ENCODE measurements at regions not wholly inside any gene's neighbourhood (a gene's known extent, or its start where the extent isn't known, plus 50 kb on each side); places are given as distances from the start of the nearest gene placed in this dataset.
"Not testable (repeated sequence)": the region's sequence is repeated elsewhere in the genome, so short reads cannot be mapped to it uniquely, and the experiment has no call there.

DNA sequence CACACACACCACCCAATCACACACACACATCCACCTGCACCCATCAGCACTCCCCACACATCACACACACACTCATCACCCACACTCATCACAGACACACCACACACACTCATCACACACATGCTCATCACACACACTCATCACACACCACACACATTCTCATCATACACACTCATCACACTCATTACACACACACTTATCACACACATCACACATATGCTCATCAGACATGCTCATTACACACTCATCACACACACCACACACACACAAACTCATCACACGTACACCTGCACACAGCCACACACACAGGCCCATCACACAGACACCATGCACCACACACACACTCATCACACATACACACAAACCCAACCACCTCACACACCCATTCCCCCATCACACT, 107.5 kb upstream of the C14orf180 start:
- no peak for DNase-seq

DNA sequence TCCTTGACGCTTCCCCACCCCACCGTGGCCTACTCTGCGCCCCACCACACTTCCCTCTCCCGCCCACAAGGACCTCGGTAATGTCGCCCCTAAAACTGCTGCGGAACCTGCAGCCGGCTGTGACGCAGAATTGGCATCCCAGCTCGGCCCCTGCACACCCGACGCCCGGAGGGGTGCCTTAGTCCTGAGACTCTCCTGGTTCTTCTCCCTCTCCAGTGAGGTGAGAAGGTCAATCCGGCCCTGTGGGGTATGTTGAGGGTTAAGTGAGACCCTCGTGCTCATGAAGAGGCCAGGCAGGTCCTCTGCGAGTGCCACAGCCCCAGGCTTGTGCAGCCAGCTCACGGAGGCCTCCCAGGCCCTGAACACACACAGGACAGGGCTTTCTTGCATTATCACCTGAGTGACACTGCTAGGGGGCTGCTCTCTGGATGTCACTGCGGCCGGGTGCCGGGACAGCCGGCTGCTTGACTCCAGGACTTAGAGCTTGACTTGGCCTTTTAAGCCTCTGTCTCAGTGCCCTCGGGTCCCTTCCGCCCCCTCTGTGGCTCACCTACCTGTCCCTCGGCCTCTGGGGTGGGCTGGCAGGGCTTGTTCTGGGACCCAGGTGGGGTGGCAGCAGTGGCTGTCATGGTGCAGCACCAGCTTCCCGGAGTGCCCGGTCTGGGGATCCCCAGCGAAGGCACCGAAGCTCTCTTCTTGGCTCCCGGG, 106.9 kb upstream of the C14orf180 start:
- no peak for DNase-seq

DNA sequence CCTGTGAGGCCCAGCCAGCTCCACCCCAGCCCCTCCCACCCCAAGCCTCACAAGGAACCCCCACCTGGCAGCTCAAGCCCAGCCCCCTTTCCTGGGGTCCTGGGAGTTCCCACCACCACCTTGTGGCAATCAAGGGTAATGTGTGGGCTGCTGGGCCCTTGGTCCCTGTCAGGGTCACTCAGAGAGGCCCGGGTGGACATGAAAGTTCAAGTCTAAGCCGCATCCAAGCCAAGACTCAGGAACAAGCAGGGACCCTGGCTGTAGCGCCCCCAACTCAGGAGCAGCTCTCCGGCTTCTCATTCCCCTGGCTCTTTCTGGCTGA, 106.4 kb upstream of the C14orf180 start:
- DNase-seq: no peak

DNA sequence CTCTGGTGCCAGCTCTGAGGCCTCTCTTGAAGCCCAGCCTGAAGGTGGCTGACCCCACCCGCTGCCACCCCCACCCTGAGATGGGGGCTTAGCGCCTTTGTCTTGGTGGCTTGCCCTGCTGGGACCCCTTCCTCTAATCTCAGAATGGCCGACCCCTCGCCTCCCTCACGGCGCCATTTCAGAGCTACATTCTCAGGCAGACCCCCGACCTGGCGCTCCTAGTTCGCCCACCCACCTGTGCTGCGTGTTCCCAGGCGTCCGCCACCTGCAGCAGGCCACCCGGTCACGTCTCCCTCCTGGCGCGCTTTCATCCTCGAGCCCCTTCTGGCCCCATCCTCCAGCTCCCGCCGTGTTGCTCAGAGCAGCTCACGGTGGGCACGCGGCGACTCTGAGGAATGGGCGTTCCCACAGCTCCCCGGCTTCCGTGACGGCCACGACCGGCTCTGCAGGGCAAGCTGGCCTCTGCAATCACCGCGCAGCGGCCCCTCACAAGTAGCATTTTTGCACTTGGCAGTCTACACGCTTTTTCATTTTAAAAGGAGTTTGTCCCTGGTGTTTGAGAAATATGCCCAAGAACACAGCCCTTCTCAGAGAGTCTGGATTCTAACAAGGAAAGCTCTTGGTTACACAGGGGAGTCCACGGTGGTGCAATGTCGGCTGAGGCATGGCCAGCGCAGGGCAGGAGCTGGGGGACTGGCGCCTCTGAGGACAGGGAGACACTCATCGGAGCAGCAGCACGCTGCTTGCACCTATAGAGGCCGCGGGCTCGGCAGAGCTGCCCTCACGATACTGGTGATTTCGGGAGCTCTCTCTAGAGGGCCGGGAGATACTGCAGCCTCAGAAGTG, 105.7 kb upstream of the C14orf180 start:
- DNase-seq: no peak

DNA sequence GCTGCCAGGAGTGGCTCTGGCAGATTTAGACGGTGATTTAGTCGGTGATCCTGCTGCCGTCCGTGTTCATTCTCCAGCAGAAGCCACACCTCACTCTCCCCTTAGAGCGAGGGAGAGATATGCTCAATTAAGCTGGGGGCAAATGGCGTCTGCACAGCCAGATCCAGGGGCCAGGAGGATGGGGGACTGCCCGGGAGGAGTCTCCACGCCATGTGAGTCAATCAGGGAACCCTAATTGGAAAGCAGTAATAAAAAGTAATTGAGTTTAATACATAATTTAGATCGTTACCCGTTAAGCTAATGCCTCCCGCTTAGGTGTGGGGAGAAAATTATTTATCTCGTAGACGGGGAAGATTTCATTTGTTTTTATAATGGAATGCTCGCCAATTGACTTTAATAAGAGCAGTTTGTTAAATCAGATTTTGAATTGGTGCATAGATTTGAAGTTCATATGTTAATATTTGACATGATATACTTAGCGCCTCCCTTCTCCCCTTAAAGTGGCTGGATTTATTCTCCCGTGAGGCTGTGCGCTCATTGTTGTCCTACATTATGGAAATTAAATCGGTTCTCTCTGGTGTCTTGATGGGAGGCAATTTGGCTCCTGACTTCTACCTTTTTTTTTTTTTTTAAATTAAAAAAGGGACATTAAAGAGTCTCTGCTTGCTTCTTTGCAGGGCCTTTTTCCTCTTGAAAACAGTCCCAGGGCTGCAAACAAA, 104.9 kb upstream of the C14orf180 start:
- DNase-seq: no peak

DNA sequence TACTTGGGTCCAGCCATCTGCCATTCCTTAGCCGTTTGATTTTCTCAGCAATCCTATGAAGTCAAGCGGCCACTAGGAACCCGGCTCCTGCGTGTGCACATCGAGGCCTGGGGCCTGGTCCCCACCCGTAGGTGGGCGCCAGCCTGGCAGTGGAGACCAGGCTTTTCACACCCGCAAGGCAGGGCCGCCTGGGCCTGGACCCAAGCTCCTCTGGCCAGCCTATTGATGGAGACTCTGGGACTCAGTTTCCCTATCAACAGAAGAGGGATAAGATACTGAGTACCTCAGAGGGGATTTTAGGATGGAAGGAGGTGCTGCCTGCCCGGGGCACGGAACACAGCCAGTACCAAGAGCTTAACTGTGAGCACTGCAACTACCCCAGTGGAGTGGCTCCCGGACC, 104.3 kb upstream of the C14orf180 start:
- no peak for DNase-seq

DNA sequence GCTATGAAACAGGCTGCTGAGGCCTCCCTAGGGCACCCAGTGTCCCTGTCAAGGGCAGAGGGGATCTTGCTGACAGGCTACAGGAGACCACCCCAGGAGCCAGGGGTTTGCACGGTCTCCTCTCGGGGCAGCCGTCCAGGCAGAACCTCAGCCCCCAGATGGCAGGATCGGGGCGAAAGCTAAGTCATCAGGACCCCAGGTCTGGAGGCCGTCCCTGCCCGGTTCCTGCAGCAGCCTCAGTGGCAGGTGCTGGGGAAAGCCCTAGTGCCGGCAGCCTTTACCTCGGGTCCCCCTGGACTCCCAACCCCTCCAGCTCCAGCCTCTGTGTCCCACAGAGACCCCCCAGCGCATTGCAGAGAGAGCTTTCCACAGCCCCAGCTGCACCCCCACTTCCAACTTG, 103.8 kb upstream of the C14orf180 start:
- no peak for DNase-seq

DNA sequence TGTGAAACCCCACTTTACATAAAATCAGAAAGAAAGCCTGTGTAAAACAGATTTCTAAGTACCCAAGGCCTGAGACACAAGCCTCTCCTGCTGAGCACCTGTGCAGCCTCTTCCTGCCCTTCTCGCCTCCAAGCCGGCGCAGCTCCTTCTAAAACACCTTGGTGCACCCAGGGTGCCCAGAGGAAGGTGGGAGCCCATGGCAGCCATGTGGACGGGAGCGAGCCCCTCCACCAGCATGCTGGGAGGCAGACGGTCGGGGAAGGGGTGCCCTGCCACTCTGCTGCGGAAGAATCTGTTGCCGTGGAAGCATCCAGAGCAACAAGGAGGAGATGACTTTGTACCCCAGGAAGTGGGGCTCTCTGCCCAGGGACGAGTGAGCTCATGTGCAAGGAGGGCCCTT, 103.1 kb upstream of the C14orf180 start:
- no peak for DNase-seq

DNA sequence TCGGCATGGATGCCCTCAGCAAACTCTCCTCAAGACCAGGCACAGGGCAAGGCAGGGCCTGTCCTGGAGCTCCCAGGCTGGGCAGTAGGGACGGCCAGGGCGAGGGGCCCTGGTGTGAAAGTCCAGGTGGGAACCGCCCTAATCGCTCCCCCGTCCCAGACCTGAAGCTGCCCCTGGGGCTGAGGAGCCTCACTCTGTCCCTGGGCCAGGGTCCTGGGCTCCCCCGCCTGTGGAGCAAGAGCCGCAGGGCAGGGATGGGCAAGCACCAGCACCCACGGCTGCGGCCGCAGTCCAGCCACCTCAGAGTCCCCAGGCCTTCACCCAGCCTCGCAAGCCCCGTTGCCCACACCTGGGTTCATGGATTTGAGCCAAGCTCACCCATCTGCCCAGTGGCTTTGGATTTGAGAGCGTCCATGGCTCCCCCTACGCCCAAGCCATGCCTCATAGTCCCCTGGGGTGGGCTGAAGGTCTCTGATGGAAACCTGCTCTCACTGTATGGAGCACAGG, 102.4 kb upstream of the C14orf180 start:
- no peak for DNase-seq

DNA sequence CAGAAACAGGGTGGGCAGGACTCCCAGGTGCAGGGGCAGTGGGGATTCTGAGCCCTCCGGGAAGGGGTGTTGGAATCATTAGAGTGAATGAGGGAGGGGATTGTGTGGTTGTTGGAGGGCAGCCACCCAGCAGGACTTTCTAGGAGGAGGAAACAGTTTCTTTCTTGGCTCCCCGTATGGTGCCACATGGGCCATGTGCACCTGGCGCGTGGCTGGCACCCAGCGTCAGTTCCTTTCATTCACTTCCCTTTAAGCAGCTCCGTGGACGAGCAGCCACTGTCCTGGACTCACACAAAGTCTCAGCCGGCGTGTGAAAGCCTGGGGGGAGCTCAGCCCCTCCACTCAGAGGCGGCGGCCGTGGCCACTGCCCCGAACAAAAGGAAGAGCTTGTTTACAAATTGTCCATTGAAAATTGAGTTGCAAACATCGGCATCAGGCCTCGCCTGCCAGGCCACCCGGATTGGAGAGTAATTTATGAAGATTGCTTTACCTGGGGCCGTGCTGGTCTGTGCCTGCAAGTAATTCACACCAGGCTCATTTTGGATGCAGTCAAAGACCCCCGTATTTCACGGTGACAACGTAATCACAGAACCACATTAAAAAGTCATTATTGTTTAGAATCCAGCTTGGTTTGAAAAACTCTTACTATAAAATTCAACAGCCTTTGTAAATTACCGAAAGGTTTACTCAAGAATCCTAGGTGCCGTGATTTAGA, 101.7 kb upstream of the C14orf180 start:
- DNase-seq: peak; percentile 3

DNA sequence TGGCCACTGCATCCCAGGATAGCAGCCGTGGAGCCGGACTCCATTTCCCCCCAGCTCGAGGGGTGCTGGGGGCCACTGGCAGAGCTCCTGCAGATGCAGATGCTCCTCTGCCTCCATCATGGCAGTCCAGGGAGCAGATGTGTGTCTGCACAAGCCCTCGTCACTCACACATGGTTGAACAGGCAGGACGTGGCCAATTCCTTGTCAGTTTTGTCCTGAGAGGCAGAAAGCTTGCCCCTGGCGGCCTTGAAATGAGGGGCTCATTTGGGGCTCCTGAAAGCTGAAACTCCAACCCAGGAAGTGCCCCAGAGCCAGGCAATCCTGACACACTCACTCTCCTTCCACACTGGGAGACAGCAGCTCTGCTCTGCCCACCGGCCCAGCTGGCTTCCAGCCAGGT, 100.9 kb upstream of the C14orf180 start:
- DNase-seq: no peak

DNA sequence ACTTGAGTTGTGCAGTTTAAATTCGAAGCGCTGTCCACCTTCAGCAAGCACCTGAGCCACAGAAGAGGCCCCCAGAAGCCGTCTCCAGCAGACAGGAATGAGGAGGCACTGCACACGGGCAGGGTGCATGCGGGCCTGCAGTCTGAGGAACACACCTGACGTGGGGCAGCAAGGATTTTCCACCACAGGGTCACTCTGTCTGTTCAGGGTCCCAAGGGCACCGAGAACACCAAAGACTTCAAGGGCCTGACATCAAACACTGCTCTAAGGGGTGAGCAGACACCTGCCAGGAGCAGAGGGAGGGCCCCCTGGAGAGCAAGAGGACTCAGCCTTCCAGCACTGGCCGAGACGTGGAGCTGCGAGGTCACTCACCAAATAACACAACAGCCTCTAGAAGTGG, 99.7 kb upstream of the C14orf180 start:
- no peak for DNase-seq

DNA sequence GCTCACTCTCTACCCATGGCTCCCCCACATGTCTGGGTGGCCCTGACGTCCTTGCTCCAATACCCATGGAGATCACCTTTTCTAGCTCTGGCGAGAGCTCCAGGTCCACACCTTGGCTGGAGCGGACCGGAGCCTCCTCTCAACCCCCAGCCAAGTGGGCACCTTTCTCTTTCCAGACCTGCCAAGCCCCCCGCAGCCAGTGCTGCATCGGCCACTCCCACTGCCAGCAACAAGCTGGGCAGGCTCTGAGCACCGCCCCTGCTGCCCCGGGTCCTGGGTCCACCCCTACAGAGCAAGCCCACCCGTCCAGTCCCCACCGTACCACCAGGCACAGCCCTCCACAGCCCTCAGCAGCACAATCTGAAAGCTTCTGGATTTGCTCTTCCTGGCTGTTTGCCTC, 98.2 kb upstream of the C14orf180 start:
- no peak for DNase-seq

DNA sequence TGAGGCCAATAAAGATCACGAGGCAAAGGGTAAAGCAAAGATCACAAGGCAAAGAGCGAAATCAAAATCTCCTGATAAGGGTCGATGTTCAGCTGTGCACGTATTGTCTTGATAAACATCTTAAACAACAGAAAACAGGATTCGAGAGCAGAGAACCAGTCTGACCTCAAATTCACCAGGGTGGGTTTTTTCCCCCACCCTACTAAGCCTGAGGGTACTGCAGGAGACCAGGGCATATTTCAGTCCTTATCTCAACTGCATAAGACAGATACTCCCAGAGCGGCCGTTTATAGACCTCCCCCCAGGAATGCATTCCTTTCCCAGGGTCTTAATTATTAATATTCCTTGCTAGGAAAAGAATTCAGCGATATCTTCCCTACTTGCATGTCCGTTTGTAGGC, 97.5 kb upstream of the C14orf180 start:
- not testable (repeated sequence) for DNase-seq

DNA sequence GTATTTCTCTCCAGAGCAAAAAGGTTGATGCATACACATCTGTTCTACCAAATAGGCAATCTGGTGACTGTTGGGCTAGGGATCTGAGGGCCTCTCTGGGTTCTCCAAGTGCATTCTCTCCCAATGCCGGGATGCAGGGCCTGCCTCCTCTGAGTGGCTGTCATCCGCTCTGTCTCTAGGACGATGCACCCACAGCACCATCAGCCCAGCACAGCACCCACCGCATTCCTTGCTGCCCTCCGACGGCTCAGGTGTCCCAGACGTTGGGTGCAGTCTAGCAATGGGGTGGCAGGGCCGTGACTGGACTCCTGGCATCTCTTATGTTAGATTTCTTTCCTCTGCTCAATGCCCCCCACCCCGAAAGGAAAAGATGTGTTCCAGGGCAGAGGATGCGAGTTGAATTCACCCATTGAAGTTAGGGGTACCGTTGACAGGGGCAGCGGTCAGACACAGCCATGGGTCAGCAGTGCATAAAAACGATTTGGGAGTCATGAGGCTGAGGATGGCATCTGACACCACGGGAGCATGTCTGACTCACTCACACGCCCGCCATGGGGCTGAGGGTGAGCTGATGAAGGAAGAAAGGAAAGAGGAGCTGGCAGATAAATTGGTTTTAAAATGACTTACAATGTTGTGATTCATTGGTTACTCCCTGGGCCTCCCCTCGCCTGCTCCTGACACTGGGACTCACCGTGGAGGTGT, 93.2 kb upstream of the C14orf180 start:
- DNase-seq: no peak

DNA sequence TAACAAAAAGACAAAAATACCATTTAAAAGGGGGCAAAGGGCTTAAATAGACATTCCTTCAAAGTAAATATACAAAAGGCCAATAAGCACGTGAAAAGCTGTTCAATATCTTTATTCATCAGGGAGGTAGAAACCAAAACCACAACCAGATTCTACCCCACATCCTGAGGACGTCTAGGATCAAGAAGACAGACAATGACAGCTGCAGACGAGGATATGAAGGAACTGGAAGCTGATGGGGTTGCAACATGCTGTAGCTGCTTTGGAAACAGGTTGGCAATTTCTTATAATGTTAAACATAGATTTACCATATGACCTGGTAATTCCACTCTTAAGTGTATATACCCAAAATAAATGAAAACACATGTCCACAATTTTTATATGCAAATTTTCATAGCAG, 85.1 kb upstream of the C14orf180 start:
- no peak for DNase-seq

DNA sequence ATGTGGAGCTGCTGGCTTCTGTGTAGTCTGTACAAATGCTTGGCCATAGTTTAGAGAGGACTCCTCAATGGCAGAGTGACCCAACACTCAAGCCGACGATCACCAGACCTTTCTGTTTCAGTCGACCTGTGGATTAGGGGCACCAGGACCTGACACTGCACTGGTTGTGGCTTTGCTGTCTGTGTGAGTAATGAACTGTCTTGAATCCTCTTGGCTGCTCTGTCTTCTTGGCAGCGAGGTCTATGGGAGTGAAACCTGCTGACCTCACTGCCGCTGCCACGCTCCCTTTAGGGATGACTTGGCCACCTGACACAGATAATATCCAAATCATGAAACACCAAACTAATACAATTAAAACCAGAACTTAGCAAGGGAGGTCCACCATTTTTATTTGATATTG, 83.5 kb upstream of the C14orf180 start:
- no peak for DNase-seq

DNA sequence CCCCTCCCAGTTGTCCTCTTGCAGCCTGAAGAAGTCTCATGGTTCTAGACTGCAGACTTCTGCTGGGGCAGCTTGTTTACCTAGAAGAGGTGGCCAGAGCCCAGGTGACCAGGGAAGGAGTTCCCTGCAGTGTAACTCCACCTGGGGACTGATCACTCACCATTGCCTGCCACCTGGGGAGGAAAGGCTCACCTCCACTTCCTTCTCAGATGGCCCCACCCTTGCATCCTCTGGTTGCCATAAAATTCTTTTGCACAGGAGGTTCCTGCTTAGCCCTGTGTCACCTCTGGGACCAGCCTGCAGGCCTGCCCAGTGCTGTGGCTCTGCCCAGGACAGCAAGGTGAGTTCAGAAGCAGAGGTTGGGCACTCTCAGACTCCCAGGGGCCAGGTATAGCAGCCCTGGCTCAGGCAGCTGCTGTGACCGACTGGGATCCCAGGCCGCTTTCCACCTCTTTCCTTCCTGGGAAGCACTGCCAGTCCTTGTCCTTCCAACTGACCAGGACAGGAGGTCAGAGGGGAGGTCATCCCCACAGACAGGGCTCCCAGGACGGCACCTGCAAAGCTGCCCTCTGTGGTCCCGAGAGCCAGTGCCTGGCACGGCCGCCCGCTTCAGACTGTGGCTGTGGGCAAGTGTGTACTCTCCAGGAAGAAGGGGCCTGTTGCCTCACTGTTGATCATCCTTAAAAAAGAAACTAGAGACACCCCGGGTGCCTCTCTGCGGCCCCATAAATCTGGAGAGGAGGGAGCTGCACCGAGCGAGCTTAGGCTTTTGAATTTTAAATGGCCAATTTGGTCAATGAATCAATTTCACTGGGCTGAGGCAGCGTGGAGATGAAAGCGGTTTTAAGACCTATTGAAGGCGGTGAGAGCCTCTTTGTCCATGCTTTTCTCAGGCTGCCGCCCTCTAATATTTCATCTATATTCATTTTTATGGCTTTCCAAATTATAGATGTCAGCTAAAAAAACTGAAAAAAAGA, 79.5 kb upstream of the C14orf180 start:
- DNase-seq: no peak

DNA sequence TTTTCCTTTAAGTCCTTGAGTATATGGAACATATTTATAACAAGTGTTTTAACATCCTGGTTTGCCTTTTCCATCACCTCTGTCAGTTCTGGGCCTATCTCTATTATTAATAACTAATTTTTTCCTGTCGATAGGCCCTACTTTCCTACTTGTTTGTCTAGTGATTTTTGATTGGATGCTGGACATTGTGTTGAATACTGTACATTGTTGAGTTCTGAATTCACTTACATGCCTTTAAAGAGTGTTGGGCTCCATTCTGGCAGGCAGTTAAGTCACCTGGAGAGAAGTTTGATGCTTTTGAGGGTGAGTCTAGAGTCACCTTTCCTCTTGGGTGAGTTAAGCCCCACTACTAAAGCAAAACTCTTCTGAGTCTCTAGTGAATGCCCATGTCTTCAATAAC, 77.5 kb upstream of the C14orf180 start:
- no peak for DNase-seq

DNA sequence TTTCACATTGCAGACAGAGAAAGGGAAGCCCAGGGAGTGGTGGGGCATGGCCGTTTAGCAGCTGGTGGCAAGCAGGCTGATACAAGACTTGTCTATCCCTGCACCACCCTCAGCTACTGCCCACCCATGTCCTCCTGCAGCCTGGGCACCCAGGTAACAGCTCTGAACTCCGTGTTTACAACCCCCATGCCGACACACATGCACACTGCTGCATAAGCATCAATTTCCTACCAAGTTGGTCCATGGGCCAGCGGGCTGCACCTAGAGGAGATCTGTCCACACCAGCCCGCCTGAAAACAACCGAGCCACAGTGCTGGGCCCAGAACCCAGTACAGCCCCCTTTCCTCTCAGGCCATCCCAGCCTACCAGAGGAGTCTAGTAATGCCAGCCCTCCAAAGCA, 75.9 kb upstream of the C14orf180 start:
- no peak for DNase-seq

DNA sequence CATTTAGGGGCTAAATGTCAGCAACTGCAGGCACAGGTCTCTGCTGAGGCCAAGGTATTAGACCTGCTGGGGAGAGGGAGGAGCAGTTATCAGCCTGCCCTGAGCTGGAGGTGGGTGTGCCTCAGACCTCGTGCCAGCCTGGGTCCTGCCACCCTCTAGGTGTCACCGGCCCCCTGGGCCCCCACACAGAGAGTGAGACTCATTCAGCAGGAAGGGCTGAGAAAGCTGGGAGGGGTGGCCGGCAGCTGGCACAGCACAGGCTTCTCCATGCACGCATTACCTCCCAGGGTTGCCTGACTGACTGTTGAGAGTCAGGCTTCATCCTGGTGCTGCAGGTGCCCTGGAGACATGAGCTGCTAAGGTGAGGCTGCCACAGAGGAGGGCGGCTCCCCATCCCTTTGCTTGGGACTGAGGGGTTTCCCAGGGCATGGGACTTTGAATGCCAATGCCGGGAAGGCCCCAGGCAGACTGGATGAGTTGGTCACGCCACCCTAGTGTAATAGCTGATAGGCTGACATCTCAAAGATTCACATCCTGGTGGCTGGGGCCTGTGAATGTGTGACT, 75.3 kb upstream of the C14orf180 start:
- no peak for DNase-seq
